ENCODE measurements at regions not wholly inside any gene's neighbourhood (a gene's known extent, or its start where the extent isn't known, plus 50 kb on each side); places are given as distances from the start of the nearest gene placed in this dataset.

DNA sequence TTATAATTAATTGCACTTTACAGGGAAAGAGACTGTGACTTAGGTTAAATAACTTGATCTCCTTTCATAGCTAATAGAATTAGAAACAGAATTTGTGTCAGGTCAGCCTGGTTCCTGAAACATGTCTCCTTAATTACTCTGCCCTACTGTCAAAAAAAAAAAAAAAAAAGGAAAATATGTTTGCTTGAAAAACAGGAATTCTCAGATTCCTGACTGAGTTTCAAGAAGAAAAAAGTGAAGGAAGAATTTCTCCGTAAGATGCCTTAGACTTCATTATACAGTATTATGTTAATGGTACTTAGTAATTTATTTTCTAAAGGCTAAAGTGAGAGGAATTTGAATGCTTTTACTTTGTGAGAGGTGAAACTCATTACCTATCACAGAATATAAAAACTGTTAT is 118.4 kb upstream of the REG3G start:
- Histone ChIP-seq H3K4me3 (ENCODE audit: low read length) (no peak overlapping the region), H3K4me1 (ENCODE audit: control insufficient read depth, insufficient read depth, low read length) (peaks cover 2% of the 10 kb centered on the region), H3K27ac (ENCODE audit: low read depth, low read length) (no peak overlapping the region), H3K27me3 (ENCODE audit: control insufficient read depth, insufficient read depth, low read length, poor library complexity, severe bottlenecking) (peaks cover 27% of the 10 kb centered on the region), H3K9me3 (ENCODE audit: control insufficient read depth, low read length) (no peaks in the 10 kb centered on the region), H3K9ac (ENCODE audit: extremely low read depth, low read length, poor library complexity, severe bottlenecking) (no peak overlapping the region), H3K36me3 (ENCODE audit: control insufficient read depth, insufficient read depth, low read length) (no peaks in the 10 kb centered on the region)
- TF ChIP-seq, protein P1, sequence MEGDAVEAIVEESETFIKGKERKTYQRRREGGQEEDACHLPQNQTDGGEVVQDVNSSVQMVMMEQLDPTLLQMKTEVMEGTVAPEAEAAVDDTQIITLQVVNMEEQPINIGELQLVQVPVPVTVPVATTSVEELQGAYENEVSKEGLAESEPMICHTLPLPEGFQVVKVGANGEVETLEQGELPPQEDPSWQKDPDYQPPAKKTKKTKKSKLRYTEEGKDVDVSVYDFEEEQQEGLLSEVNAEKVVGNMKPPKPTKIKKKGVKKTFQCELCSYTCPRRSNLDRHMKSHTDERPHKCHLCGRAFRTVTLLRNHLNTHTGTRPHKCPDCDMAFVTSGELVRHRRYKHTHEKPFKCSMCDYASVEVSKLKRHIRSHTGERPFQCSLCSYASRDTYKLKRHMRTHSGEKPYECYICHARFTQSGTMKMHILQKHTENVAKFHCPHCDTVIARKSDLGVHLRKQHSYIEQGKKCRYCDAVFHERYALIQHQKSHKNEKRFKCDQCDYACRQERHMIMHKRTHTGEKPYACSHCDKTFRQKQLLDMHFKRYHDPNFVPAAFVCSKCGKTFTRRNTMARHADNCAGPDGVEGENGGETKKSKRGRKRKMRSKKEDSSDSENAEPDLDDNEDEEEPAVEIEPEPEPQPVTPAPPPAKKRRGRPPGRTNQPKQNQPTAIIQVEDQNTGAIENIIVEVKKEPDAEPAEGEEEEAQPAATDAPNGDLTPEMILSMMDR (conservative IDR thresholded peaks at IDR 0.05): no peak
- WGBS, 2 experiments (ENCODE audit: insufficient coverage in 1 of 2, insufficient read length in 1 of 2): 67% methylated on average over 1 of the region's 1 CpG; no CpG with 5 or more reads in 1 of the 2 experiments
- Mint-ChIP-seq H3K27ac (no peak overlapping the region), H3K36me3 (ENCODE audit: low read depth) (no peaks in the 10 kb centered on the region), H3K4me3 (no peak overlapping the region), H3K4me1 (peaks cover 15% of the 10 kb centered on the region), H3K27me3 (ENCODE audit: insufficient read depth) (no peaks in the 10 kb centered on the region), H3K9me3 (peaks cover 2% of the 10 kb centered on the region)
- DNase-seq: no peak

DNA sequence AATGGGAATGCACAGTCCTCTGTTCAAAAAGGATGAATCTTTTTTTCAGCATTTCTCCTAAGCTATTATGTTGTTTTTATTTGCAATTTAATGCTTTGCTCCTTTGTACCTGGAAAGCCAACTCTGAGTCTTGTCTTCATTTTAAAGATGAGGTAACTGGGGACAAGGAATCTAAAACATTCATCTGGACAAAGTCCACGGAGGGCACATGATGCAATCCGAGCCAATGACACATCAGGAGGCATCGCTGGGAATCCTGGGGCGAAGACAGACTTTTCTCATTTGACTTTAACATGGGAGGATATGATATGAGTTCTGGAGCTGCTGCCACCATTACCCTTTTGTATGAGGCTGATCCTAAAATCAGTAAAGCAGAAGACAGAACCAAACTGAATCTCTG is 116.5 kb upstream of the REG3G start:
- 96 to 100% methylated on average over 4 of the region's 4 CpGs for WGBS, 2 experiments (ENCODE audit: insufficient coverage in 1 of 2, insufficient read length in 1 of 2)
- Mint-ChIP-seq H3K4me3 (no peak overlapping the region), H3K4me1 (peaks cover 28% of the 10 kb centered on the region), H3K27ac (no peak overlapping the region), H3K9me3 (no peaks in the 10 kb centered on the region), H3K27me3 (ENCODE audit: insufficient read depth) (no peaks in the 10 kb centered on the region), H3K36me3 (ENCODE audit: low read depth) (no peaks in the 10 kb centered on the region)
- no peaks in the 10 kb centered on the region for H3K36me3 ChIP-seq (ENCODE audit: control insufficient read depth, insufficient read depth, low read length)
- TF ChIP-seq, protein P1 (conservative IDR thresholded peaks at IDR 0.05): no peak
- peaks cover 9% of the 10 kb centered on the region for H3K4me1 ChIP-seq (ENCODE audit: control insufficient read depth, insufficient read depth, low read length)
- no peaks in the 10 kb centered on the region for H3K9me3 ChIP-seq (ENCODE audit: control insufficient read depth, low read length)
- H3K4me3 ChIP-seq (ENCODE audit: low read length): no peak overlapping the region
- H3K27me3 ChIP-seq (ENCODE audit: control insufficient read depth, insufficient read depth, low read length, poor library complexity, severe bottlenecking): peaks cover 28% of the 10 kb centered on the region
- no peak for DNase-seq
- no peak overlapping the region for H3K27ac ChIP-seq (ENCODE audit: low read depth, low read length)
- no peak overlapping the region for H3K9ac ChIP-seq (ENCODE audit: extremely low read depth, low read length, poor library complexity, severe bottlenecking)

GRCh38 chr2:78910376-78910775 is 115.1 kb upstream of the REG3G start:
- TF ChIP-seq, protein P1 (conservative IDR thresholded peaks at IDR 0.05): no peak
- H3K27me3 ChIP-seq (ENCODE audit: control insufficient read depth, insufficient read depth, low read length, poor library complexity, severe bottlenecking): peaks cover 42% of the 10 kb centered on the region
- WGBS, 2 experiments (ENCODE audit: insufficient coverage in 1 of 2, insufficient read length in 1 of 2): 77% methylated on average over 3 of the region's 3 CpGs
- peaks cover 31% of the 10 kb centered on the region for H3K4me1 Mint-ChIP-seq
- no peaks in the 10 kb centered on the region for H3K9me3 Mint-ChIP-seq
- no peak overlapping the region for H3K27ac Mint-ChIP-seq
- H3K27ac ChIP-seq (ENCODE audit: low read depth, low read length): no peak overlapping the region
- peaks cover 9% of the 10 kb centered on the region for H3K4me1 ChIP-seq (ENCODE audit: control insufficient read depth, insufficient read depth, low read length)
- H3K36me3 ChIP-seq (ENCODE audit: control insufficient read depth, insufficient read depth, low read length): no peaks in the 10 kb centered on the region
- no peaks in the 10 kb centered on the region for H3K9me3 ChIP-seq (ENCODE audit: control insufficient read depth, low read length)
- no peak overlapping the region for H3K9ac ChIP-seq (ENCODE audit: extremely low read depth, low read length, poor library complexity, severe bottlenecking)
- H3K4me3 ChIP-seq (ENCODE audit: low read length): no peak overlapping the region
- H3K4me3 Mint-ChIP-seq: no peak overlapping the region
- DNase-seq: no peak
- no peaks in the 10 kb centered on the region for H3K27me3 Mint-ChIP-seq (ENCODE audit: insufficient read depth)
- no peaks in the 10 kb centered on the region for H3K36me3 Mint-ChIP-seq (ENCODE audit: low read depth)
